AG09309 (cell line): ENCODE measurements at regions not wholly inside any gene's neighbourhood (a gene's known extent, or its start where the extent isn't known, plus 50 kb on each side); places are given as distances from the start of the nearest gene placed in this dataset.
"Not testable (repeated sequence)": the region's sequence is repeated elsewhere in the genome, so short reads cannot be mapped to it uniquely, and the experiment has no call there.

ENCODE experiments used
- DNase-seq: peaks from one replicate; pipeline ENCODE4 v3.0.0-alpha.2; 2010; ENCODE audit warnings: low read depth
- H3K4me3 ChIP-seq: 2 replicates; pipeline ENCODE4 v1.5.1; 2011; ENCODE audit warnings: mild to moderate bottlenecking, low read depth, low read length, moderate library complexity; ENCODE audit not compliant: control insufficient read depth
- TF ChIP-seq, protein P1 (sequence below): IDR thresholded peaks from 2 replicates; pipeline ENCODE4 v1.5.1; 2011; ENCODE audit warnings: mild to moderate bottlenecking, low read depth, low read length, inconsistent platforms; ENCODE audit not compliant: insufficient read depth, control insufficient read depth; ENCODE audit errors: missing control alignments

DNA sequence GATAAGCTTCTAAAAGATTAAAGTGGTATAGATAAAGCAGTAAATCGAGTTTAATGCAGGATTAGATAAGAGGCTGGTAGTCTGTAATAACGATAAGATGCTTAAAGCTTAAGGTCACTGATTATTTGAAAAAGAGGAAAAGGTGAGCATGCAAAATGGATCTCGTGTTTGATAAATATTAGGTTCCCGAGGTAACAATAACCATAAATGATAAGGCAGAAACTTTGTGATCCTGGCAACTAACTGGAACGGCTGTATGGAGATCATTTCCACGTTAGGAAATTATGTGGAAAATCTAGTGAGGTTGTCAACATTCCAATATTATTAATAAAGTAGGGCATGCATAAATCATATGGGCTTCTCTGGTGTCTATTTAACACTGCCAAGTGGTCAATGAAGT is 255.5 kb downstream of the EFCAB11 start:
- DNase-seq = no peak

DNA sequence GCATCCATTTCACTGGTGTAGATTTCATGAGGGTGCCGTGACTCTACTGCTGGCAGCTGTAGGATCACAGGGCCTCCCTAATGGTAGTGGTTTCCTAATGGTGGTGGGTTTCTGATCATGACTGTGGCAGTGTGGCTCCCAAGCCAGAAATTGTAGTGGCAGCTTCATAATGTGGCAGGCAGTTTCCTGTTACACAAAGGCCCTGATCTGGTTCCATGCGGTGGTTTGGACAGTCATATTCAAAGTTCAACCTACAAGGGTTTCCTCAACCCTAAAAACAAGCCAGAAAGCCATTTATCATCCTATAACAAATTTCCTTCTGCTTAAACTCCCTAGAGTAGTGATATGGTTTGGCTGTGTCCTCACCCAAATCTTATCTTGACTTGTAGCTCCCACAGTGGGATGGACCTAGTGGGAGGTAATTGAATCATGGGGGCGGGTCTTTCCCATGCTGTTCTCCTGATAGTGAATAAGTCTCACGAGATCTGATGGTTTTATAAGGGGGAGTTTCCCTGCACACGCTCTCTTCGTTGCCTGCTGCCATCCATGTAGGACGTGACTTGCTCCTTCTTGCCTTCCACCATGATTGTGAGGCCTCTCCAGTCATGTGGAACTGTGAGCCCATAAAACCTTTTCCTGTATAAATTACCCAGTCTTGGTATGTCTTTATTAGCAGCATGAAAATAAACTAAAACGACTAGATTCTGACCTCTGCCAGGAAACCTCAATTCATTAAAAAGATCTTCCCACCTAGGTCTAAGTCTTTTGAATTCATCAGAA is 257.1 kb downstream of the EFCAB11 start:
- no peak overlapping the region for H3K4me3 ChIP-seq
- no peak for DNase-seq
- TF ChIP-seq, protein P1, sequence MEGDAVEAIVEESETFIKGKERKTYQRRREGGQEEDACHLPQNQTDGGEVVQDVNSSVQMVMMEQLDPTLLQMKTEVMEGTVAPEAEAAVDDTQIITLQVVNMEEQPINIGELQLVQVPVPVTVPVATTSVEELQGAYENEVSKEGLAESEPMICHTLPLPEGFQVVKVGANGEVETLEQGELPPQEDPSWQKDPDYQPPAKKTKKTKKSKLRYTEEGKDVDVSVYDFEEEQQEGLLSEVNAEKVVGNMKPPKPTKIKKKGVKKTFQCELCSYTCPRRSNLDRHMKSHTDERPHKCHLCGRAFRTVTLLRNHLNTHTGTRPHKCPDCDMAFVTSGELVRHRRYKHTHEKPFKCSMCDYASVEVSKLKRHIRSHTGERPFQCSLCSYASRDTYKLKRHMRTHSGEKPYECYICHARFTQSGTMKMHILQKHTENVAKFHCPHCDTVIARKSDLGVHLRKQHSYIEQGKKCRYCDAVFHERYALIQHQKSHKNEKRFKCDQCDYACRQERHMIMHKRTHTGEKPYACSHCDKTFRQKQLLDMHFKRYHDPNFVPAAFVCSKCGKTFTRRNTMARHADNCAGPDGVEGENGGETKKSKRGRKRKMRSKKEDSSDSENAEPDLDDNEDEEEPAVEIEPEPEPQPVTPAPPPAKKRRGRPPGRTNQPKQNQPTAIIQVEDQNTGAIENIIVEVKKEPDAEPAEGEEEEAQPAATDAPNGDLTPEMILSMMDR = no peak

More for the DNA sequence above, 255.5 kb downstream of the EFCAB11 start:
- no peak overlapping the region for H3K4me3 ChIP-seq
- TF ChIP-seq, protein P1 = no peak

DNA sequence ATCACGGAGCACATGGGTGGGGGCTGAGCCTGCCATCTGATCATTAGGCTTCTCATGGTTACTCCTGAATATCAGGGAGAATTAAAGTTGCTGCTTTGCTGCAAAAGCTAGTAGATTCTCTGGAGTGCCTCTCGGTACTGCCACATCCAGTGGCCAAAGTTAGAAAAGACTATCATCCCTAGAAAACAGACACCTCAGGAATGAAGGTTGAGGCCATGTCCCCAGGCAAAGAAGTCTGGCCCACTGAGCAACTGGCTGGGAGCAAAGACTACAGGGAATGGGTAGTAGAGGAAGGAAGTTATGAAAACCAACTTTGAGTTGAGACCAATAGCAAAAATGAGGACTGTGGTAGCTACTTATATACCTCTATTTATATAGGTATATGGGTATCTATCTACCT is 258.7 kb downstream of the EFCAB11 start:
- TF ChIP-seq, protein P1 = no peak
- no peak for DNase-seq
- no peak overlapping the region for H3K4me3 ChIP-seq

DNA sequence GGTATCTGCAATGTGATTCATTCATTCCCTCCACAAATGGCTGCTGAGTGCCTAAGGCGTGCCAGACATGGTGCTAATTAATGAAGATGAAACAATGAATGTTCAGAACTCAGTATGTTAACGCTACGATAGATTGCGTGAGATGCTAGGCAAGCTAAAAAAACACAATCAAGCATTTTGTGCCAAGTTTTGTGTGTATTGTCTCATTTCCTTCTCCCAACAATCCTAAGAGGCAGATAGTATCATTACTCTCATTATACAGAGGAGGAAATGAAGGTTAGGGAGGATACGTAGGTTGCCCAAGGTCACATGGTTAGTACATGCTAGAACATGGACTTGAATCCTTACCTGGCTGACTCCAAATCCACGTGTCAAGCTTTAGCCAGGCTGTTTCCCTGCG is 264.4 kb downstream of the EFCAB11 start:
- DNase-seq = no peak
- no peak overlapping the region for H3K4me3 ChIP-seq
- TF ChIP-seq, protein P1 = no peak

DNA sequence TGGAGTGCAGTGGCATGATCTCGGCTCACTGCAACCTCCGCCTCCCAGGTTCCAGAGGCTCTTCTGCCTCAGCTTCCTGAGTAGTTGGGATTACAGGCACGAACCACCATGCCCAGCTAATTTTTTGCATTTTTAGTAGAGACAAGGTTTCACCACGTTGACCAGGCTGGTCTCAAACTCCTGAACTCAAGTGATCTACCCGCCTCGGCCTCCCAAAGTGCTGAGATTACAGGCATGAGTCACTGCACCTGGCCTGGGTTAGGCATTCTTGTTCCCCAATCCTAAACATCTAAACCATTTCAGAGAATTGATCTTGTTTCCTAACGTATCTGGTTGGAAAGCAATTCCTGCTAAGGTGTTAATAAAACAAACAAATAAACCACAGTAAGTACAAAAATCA is 264.8 kb downstream of the EFCAB11 start:
- DNase-seq, H3K4me3 ChIP-seq: not testable (repeated sequence)

DNA sequence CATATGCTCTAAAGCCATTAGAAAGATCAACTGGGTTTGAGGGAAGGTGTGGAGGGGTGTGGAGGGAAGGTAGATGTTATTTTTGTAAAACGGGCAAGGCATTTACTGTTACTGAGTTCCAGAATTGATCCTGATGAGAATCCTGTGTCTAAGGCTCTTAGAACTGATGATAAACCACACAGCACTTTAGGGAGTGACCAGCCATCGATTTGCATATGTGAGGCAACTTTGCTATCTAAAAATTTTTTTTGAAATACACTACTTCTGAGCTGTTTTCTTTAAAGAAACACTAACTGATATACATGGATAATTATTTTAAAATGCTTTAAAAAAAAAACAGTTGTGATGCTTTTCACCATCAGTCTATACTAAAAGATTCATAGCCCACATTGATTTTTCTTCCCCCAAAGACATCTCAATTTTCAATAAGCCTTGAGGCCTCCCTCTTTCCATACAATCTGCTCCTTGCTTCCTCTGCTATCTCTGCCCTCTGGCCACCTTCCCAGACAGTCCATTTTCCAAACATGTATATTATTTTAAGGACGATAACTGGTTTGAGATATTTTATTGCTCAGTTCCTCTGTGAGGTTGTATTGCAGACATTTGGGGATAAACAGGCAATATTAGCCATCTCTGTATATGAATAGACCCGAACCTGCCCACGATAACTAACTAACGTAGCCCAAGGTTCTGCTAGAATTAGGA is 265.9 kb downstream of the EFCAB11 start:
- no peak for DNase-seq
- TF ChIP-seq, protein P1 = no peak
- no peak overlapping the region for H3K4me3 ChIP-seq

DNA sequence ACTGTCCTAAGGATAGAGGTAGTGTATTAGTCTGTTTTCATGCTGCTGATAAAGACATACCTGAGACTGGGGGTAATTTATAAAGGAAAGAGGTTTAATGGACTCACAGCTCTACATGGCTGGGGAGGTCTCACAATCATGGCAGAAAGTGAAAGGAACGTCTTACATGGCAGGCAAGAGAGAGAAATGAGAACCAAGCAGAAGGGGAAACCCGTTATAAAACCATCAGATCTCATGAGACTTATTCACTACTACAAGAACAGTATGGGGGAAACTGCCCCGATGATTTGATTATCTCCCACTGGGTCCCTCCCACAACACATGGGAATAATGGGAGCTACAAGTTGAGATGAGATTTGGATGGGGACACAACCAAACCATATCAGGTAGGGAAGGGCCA is 267.4 kb downstream of the EFCAB11 start:
- DNase-seq, H3K4me3 ChIP-seq: not testable (repeated sequence)

DNA sequence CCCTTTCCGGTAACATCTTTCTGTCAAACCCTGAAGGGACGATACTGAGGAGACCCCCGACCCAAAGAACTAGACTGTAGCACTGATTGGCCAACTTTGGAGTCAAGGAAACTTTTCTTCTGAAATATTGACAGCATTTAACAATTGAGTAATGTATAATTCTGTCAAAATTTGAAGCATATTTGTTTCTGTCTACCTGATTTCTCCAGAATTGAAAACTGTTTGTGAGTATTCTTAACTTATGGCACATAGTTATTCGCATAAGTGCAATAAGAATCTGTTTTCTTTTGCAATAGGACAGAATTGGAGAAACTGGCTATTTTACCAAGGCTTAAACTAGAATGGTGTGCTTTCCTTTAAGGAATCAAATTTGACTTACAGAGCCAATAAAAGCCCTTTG is 267.1 kb upstream of the FOXN3 start:
- H3K4me3 ChIP-seq = no peak overlapping the region
- DNase-seq = no peak
- TF ChIP-seq, protein P1 = no peak
